ENCODE measurements at regions not wholly inside any gene's neighbourhood (a gene's known extent, or its start where the extent isn't known, plus 50 kb on each side); places are given as distances from the start of the nearest gene placed in this dataset.

DNA sequence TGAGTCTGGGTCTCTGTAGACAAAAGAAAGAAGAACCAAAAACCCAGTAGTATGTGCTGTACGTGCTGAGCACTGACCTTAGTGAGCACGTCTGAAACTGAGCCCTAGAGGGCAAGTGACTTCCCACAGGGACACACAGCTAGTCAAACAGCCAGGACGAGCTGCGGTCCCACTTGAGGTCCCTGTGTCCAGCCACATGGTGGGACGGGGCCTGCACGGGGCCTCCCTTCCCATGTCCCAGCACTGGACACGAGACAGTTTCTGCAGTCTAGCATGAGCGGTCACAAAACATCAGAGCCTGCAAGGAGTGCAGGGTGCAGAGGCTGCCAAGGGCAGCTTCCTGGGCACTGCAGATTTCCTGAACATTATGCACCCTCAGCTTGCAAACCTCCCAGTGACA lies 121.6 kb downstream of the NCOR2 start:
- ATAC-seq (no peak), FAIRE-seq (no peak), DNase-seq (ENCODE audit: low read depth, low spot score) (no peak)
- H3K9me3 ChIP-seq (replicated peaks; ENCODE audit: control insufficient read depth, insufficient read depth, low read length), result no peaks in the 10 kb centered on the region
- ChIA-PET POLR2A (no interaction called here), SMC1A (ENCODE audit: uncharacterized antibody, unreplicated experiment) (interaction anchor here (0.8 kb wide), 1 partner anchor 59 kb away, joined by 3 read pairs; no protein-coding TSS in a partner anchor), CTCF (no interaction called here), RAD21 (ENCODE audit: unreplicated experiment) (interaction anchor here (1.0 kb wide), 1 partner anchor 58 kb away, joined by 4 read pairs; no protein-coding TSS in a partner anchor)
- no TSS peak for BruUV-seq (replicated peaks)
- peaks cover 2% of the 10 kb centered on the region; the same call in 1 of the 2 replicates for H3K79me2 ChIP-seq (ENCODE audit: control insufficient read depth, insufficient read depth, low read length)
- 97% methylated on average over 8 of the region's 8 CpGs for WGBS (ENCODE audit: insufficient coverage, insufficient replicate concordance, low lambda C conversion rate, missing lambda C conversion rate)
- H3K4me3 ChIP-seq, result no peak overlapping the region
- H3K27ac ChIP-seq (ENCODE audit: control insufficient read depth, insufficient read depth), result no peak overlapping the region
- H3K4me1 ChIP-seq (ENCODE audit: control insufficient read depth, insufficient read depth, low read length), result no peaks in the 10 kb centered on the region
- peaks cover 14 to 30% of the 10 kb centered on the region in 2 experiments; a peak in 3 of 4 replicates for H3K36me3 ChIP-seq (ENCODE audit: control insufficient read depth in 2 of 2, insufficient read depth in 2 of 2, low read length in 1 of 2)
- no peaks in the 10 kb centered on the region for H3K27me3 ChIP-seq (replicated peaks in 1 of 2; ENCODE audit: control insufficient read depth in 2 of 2, insufficient read depth in 2 of 2, low read length in 1 of 2)
- H3K4me2 ChIP-seq (ENCODE audit: control insufficient read depth, insufficient read depth), result no peak overlapping the region
- no peaks in the 10 kb centered on the region for H4K20me1 ChIP-seq (ENCODE audit: control insufficient read depth, insufficient read depth)
- H2AFZ ChIP-seq (ENCODE audit: control insufficient read depth, low read depth, low read length), result no peak overlapping the region
- intact Hi-C loops (cut with micrococcal nuclease; ENCODE audit: unreplicated experiment) (no loop called here), in situ Hi-C loops (cut with MboI) (no loop called here)
- H3K9ac ChIP-seq (ENCODE audit: control insufficient read depth, insufficient read depth, low read length), result no peak overlapping the region
- TF ChIP-seq RAD51 (IDR thresholded peaks at IDR 0.05) (no peak), RCOR1 (conservative IDR thresholded peaks at IDR 0.05; ENCODE audit: low read depth, low read length) (no peak), MTA3 (IDR thresholded peaks at IDR 0.05; ENCODE audit: borderline replicate concordance, low read length) (no peak), ATF7 (IDR thresholded peaks at IDR 0.05; ENCODE audit: low read depth) (no peak), ETV6 (conservative IDR thresholded peaks at IDR 0.05 in 1 of 2, IDR thresholded peaks at IDR 0.05 in 1 of 2; ENCODE audit: borderline replicate concordance in 1 of 2, low read depth in 1 of 2) (no peak), CUX1 (IDR thresholded peaks at IDR 0.05; ENCODE audit: insufficient replicate concordance, low read depth, low read length) (no peak), CHD2 (IDR thresholded peaks at IDR 0.05; ENCODE audit: borderline replicate concordance, low read depth, low read length) (no peak), E2F8 (IDR thresholded peaks at IDR 0.05; ENCODE audit: low read depth, partially characterized antibody) (no peak)
- TF ChIP-seq, protein P1, sequence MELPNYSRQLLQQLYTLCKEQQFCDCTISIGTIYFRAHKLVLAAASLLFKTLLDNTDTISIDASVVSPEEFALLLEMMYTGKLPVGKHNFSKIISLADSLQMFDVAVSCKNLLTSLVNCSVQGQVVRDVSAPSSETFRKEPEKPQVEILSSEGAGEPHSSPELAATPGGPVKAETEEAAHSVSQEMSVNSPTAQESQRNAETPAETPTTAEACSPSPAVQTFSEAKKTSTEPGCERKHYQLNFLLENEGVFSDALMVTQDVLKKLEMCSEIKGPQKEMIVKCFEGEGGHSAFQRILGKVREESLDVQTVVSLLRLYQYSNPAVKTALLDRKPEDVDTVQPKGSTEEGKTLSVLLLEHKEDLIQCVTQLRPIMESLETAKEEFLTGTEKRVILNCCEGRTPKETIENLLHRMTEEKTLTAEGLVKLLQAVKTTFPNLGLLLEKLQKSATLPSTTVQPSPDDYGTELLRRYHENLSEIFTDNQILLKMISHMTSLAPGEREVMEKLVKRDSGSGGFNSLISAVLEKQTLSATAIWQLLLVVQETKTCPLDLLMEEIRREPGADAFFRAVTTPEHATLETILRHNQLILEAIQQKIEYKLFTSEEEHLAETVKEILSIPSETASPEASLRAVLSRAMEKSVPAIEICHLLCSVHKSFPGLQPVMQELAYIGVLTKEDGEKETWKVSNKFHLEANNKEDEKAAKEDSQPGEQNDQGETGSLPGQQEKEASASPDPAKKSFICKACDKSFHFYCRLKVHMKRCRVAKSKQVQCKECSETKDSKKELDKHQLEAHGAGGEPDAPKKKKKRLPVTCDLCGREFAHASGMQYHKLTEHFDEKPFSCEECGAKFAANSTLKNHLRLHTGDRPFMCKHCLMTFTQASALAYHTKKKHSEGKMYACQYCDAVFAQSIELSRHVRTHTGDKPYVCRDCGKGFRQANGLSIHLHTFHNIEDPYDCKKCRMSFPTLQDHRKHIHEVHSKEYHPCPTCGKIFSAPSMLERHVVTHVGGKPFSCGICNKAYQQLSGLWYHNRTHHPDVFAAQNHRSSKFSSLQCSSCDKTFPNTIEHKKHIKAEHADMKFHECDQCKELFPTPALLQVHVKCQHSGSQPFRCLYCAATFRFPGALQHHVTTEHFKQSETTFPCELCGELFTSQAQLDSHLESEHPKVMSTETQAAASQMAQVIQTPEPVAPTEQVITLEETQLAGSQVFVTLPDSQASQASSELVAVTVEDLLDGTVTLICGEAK (IDR thresholded peaks at IDR 0.05; ENCODE audit: borderline replicate concordance), result no peak

Data from GM12878 (cell line).